ENCODE measurements at regions not wholly inside any gene's neighbourhood (a gene's known extent, or its start where the extent isn't known, plus 50 kb on each side); places are given as distances from the start of the nearest gene placed in this dataset.

GRCh38 chr12:107335802-107336570 is 242.6 kb upstream of the CRY1 start:
- H3K4me1 ChIP-seq, result no peaks in the 10 kb centered on the region
- intact Hi-C loops (cut with DNase I), result no loop called here
- 74 to 82% (median 75%) methylated on average over 10 of the region's 10 CpGs for WGBS, 3 donors
- H3K9me3 ChIP-seq, result no peaks in the 10 kb centered on the region
- no peak overlapping the region for H3K4me3 ChIP-seq
- DNase-seq (no peak), ATAC-seq (no peak)
- TF ChIP-seq, protein P1, sequence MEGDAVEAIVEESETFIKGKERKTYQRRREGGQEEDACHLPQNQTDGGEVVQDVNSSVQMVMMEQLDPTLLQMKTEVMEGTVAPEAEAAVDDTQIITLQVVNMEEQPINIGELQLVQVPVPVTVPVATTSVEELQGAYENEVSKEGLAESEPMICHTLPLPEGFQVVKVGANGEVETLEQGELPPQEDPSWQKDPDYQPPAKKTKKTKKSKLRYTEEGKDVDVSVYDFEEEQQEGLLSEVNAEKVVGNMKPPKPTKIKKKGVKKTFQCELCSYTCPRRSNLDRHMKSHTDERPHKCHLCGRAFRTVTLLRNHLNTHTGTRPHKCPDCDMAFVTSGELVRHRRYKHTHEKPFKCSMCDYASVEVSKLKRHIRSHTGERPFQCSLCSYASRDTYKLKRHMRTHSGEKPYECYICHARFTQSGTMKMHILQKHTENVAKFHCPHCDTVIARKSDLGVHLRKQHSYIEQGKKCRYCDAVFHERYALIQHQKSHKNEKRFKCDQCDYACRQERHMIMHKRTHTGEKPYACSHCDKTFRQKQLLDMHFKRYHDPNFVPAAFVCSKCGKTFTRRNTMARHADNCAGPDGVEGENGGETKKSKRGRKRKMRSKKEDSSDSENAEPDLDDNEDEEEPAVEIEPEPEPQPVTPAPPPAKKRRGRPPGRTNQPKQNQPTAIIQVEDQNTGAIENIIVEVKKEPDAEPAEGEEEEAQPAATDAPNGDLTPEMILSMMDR (IDR thresholded peaks at IDR 0.05), result no peak
- H3K27ac ChIP-seq, result no peak overlapping the region
- H3K36me3 ChIP-seq (ENCODE audit: insufficient read depth in 1 of 2, low read depth in 1 of 2), result no peaks in the 10 kb centered on the region
- H3K27me3 ChIP-seq (ENCODE audit: insufficient read depth in 3 of 3, low read length in 2 of 3), result peaks cover 0 to 4% (median 3%) of the 10 kb centered on the region in 3 donors

GRCh38 chr12:107336695-107337094 is 243.3 kb upstream of the CRY1 start:
- Histone ChIP-seq H3K27ac (no peak overlapping the region), H3K36me3 (ENCODE audit: insufficient read depth in 1 of 2, low read depth in 1 of 2) (no peaks in the 10 kb centered on the region), H3K4me3 (no peak overlapping the region), H3K9me3 (no peaks in the 10 kb centered on the region), H3K4me1 (no peaks in the 10 kb centered on the region), H3K27me3 (ENCODE audit: insufficient read depth in 3 of 3, low read length in 2 of 3) (peaks cover 0 to 4% (median 0%) of the 10 kb centered on the region in 3 donors)
- ATAC-seq, result no peak
- intact Hi-C loops (cut with DNase I), result no loop called here
- 49 to 58% (median 52%) methylated on average over 4 of the region's 4 CpGs for WGBS, 3 donors
- no peak for DNase-seq
- TF ChIP-seq, protein P1 (IDR thresholded peaks at IDR 0.05), result no peak

GRCh38 chr12:107337346-107338095 is 244.2 kb upstream of the CRY1 start:
- TF ChIP-seq, protein P1 (IDR thresholded peaks at IDR 0.05), result no peak
- 70 to 78% (median 76%) methylated on average over 9 of the region's 9 CpGs for WGBS, 3 donors

GRCh38 chr12:107339487-107339886 is 246.1 kb upstream of the CRY1 start:
- TF ChIP-seq, protein P1 (IDR thresholded peaks at IDR 0.05), result no peak
- intact Hi-C loops (cut with DNase I), result no loop called here
- Histone ChIP-seq H3K4me3 (no peak overlapping the region), H3K36me3 (ENCODE audit: insufficient read depth in 1 of 2, low read depth in 1 of 2) (no peaks in the 10 kb centered on the region), H3K27ac (no peak overlapping the region), H3K9me3 (no peaks in the 10 kb centered on the region), H3K27me3 (ENCODE audit: insufficient read depth in 3 of 3, low read length in 2 of 3) (no peaks in the 10 kb centered on the region), H3K4me1 (no peaks in the 10 kb centered on the region)
- ATAC-seq (no peak), DNase-seq (no peak)
- WGBS, 3 donors, result 53 to 70% (median 67%) methylated on average over 4 of the region's 4 CpGs

More at GRCh38 chr12:107337346-107338095, 244.2 kb upstream of the CRY1 start:
- ATAC-seq, result no peak
- H3K9me3 ChIP-seq, result no peaks in the 10 kb centered on the region
- no peaks in the 10 kb centered on the region for H3K36me3 ChIP-seq (ENCODE audit: insufficient read depth in 1 of 2, low read depth in 1 of 2)
- intact Hi-C loops (cut with DNase I), result no loop called here
- H3K4me1 ChIP-seq, result no peaks in the 10 kb centered on the region
- no peak overlapping the region for H3K27ac ChIP-seq
- no peak for DNase-seq
- no peak overlapping the region for H3K4me3 ChIP-seq
- H3K27me3 ChIP-seq (ENCODE audit: insufficient read depth in 3 of 3, low read length in 2 of 3), result peaks cover 0 to 4% (median 0%) of the 10 kb centered on the region in 3 donors
